H9 (cell line): ENCODE measurements at regions not wholly inside any gene's neighbourhood (a gene's known extent, or its start where the extent isn't known, plus 50 kb on each side); places are given as distances from the start of the nearest gene placed in this dataset.

ENCODE experiments used
- DNase-seq: peaks from one replicate; pipeline ENCODE4 v3.0.0-alpha.2; 2017
- H2AFZ ChIP-seq: one replicate; pipeline ENCODE4 v1.6.1; 2013; ENCODE audit warnings: mild to moderate bottlenecking, low read length, control low read depth, moderate library complexity
- H2AK5ac ChIP-seq: 2 replicates; pipeline ENCODE4 v1.6.1; 2013; ENCODE audit warnings: low read length, control low read depth, mixed read lengths; ENCODE audit not compliant: insufficient read length
- H2BK120ac ChIP-seq: one replicate; pipeline ENCODE4 v1.6.1; 2013; ENCODE audit warnings: low read depth, mild to moderate bottlenecking, low read length, control low read depth, inconsistent platforms; ENCODE audit not compliant: poor library complexity, severe bottlenecking
- H2BK12ac ChIP-seq: 2 replicates; pipeline ENCODE4 v1.6.1; 2013; ENCODE audit warnings: low read length, control low read depth, mixed read lengths, low read depth; ENCODE audit not compliant: insufficient read length
- H2BK15ac ChIP-seq: 2 replicates; pipeline ENCODE4 v1.6.1; 2013; ENCODE audit warnings: low read depth, low read length, control low read depth
- H2BK20ac ChIP-seq: one replicate; pipeline ENCODE4 v1.6.1; 2013; ENCODE audit warnings: low read depth, mild to moderate bottlenecking, low read length, control low read depth, inconsistent platforms; ENCODE audit not compliant: poor library complexity, severe bottlenecking
- H2BK5ac ChIP-seq: 2 replicates; pipeline ENCODE4 v1.6.1; 2013; ENCODE audit warnings: low read length, control low read depth, mixed read lengths; ENCODE audit not compliant: insufficient read length
- H3K14ac ChIP-seq: 2 replicates; pipeline ENCODE4 v1.6.1; 2013; ENCODE audit warnings: low read length, control low read depth; ENCODE audit not compliant: insufficient read depth
- H3K18ac ChIP-seq: 2 replicates; pipeline ENCODE4 v1.6.1; 2013; ENCODE audit warnings: low read depth, mild to moderate bottlenecking, mixed read lengths, low read length, control low read depth; ENCODE audit not compliant: insufficient read length
- H3K23ac ChIP-seq: 2 replicates; pipeline ENCODE4 v1.6.1; 2013; ENCODE audit warnings: low read length, control low read depth, mixed read lengths, low read depth; ENCODE audit not compliant: insufficient read length
- H3K23me2 ChIP-seq: 2 replicates; pipeline ENCODE4 v1.6.1; 2013; ENCODE audit warnings: low read depth, mild to moderate bottlenecking, mixed read lengths, low read length, control low read depth; ENCODE audit not compliant: insufficient read length, poor library complexity, severe bottlenecking
- H3K27ac ChIP-seq: 2 replicates; pipeline ENCODE4 v1.5.1; 2013; ENCODE audit warnings: low read length, control low read depth, mixed read lengths, low read depth; ENCODE audit not compliant: insufficient read length
- H3K27me3 ChIP-seq: 2 replicates; pipeline ENCODE4 v1.6.1; 2013; ENCODE audit warnings: low read length, control low read depth, inconsistent platforms; ENCODE audit not compliant: insufficient read depth
- H3K4ac ChIP-seq: 2 replicates; pipeline ENCODE4 v1.6.1; 2013; ENCODE audit warnings: low read depth, mild to moderate bottlenecking, control low read depth, inconsistent platforms, low read length, moderate library complexity
- H3K4me1 ChIP-seq: 2 replicates; pipeline ENCODE4 v1.6.1; 2013; ENCODE audit warnings: low read length, control low read depth, inconsistent platforms; ENCODE audit not compliant: insufficient read depth
- H3K4me2 ChIP-seq: 2 replicates; pipeline ENCODE4 v1.6.1; 2013; ENCODE audit warnings: low read length, control low read depth, mixed read lengths; ENCODE audit not compliant: insufficient read length, insufficient read depth
- H3K56ac ChIP-seq: 2 replicates; pipeline ENCODE4 v1.6.1; 2013; ENCODE audit warnings: low read depth, mild to moderate bottlenecking, mixed read lengths, low read length, control low read depth; ENCODE audit not compliant: insufficient read length
- H3K79me1 ChIP-seq: 2 replicates; pipeline ENCODE4 v1.6.1; 2013; ENCODE audit warnings: low read depth, mild to moderate bottlenecking, moderate library complexity, low read length, control low read depth, inconsistent platforms; ENCODE audit not compliant: insufficient read depth, poor library complexity, severe bottlenecking
- H3K79me2 ChIP-seq: 2 replicates; pipeline ENCODE4 v1.6.1; 2013; ENCODE audit warnings: low read length, control low read depth, inconsistent platforms; ENCODE audit not compliant: insufficient read depth
- H3K9ac ChIP-seq: 2 replicates; pipeline ENCODE4 v1.6.1; 2013; ENCODE audit warnings: low read length, control low read depth, mixed read lengths; ENCODE audit not compliant: insufficient read length; ENCODE audit errors: extremely low read depth
- H3K9me3 ChIP-seq: one replicate; pipeline ENCODE4 v1.6.1; 2013; ENCODE audit warnings: low read depth, low read length, inconsistent platforms; ENCODE audit not compliant: control insufficient read depth
- H3T11ph ChIP-seq: one replicate; pipeline ENCODE4 v1.6.1; 2013; ENCODE audit warnings: mild to moderate bottlenecking, low read length, control low read depth, inconsistent platforms
- H4K20me1 ChIP-seq: one replicate; pipeline ENCODE4 v1.6.1; 2013; ENCODE audit not compliant: control insufficient read depth, insufficient read length, insufficient read depth
- H4K5ac ChIP-seq: 2 replicates; pipeline ENCODE4 v1.6.1; 2013; ENCODE audit warnings: low read depth, mild to moderate bottlenecking, mixed read lengths, low read length, control low read depth; ENCODE audit not compliant: insufficient read length
- H4K8ac ChIP-seq: replicated peaks from 2 replicates; pipeline ENCODE4 v1.6.1; 2013; ENCODE audit warnings: low read length, control low read depth, mixed read lengths, low read depth; ENCODE audit not compliant: insufficient read length
- H4K91ac ChIP-seq: 2 replicates; pipeline ENCODE4 v1.6.1; 2013; ENCODE audit warnings: low read depth, mild to moderate bottlenecking, moderate library complexity, mixed read lengths, low read length, control low read depth; ENCODE audit not compliant: insufficient read length
- H3K27ac Mint-ChIP-seq, 3 experiments: 2 replicates in 2 of 3; 3 replicates in 1 of 3; pipeline ENCODE4 v1.8.0; 2020 to 2021; ENCODE audit warnings: mixed read lengths in 3 of 3, mild to moderate bottlenecking in 1 of 3, moderate library complexity in 1 of 3
- H3K27me3 Mint-ChIP-seq: 2 replicates; pipeline ENCODE4 v1.8.0; 2021; ENCODE audit warnings: low read depth, mild to moderate bottlenecking, moderate library complexity, mixed read lengths
- H3K36me3 Mint-ChIP-seq, 3 experiments: 2 replicates in 2 of 3; 3 replicates in 1 of 3; pipeline ENCODE4 v1.8.0; 2020 to 2021; ENCODE audit warnings: low read depth in 3 of 3, mixed read lengths in 3 of 3; ENCODE audit not compliant: insufficient read depth in 1 of 3
- H3K4me1 Mint-ChIP-seq, 2 experiments: 2 replicates each; pipeline ENCODE4 v1.8.0; 2020; ENCODE audit warnings: mixed read lengths in 2 of 2
- H3K4me3 Mint-ChIP-seq, 2 experiments: 2 replicates in 1 of 2; 3 replicates in 1 of 2; pipeline ENCODE4 v1.8.0; 2020 to 2021; ENCODE audit warnings: mild to moderate bottlenecking in 2 of 2, mixed read lengths in 2 of 2, moderate library complexity in 1 of 2
- H3K9me3 Mint-ChIP-seq, 2 experiments: 2 replicates in 1 of 2; 3 replicates in 1 of 2; pipeline ENCODE4 v1.8.0; 2020; ENCODE audit warnings: mild to moderate bottlenecking in 2 of 2, mixed read lengths in 2 of 2, moderate library complexity in 1 of 2
- WGBS: extraction: QIAGEN DNeasy Blood & Tissue Kit; methylation state at CpG from one replicate; pipeline ENCODE4 v1.1.7; 2013; ENCODE audit warnings: missing lambda C conversion rate, low lambda C conversion rate, mixed read lengths; ENCODE audit not compliant: insufficient read length; ENCODE audit errors: extremely low coverage; 5-methylcytosine and 5-hydroxymethylcytosine counted together
- TF ChIP-seq, protein P1 (sequence below): fragments of 200-600 bp; sonication (generic); conservative IDR thresholded peaks from 3 replicates; pipeline ENCODE4 v1.8.0; 2021; ENCODE audit warnings: antibody characterized with exemption, mild to moderate bottlenecking

DNA sequence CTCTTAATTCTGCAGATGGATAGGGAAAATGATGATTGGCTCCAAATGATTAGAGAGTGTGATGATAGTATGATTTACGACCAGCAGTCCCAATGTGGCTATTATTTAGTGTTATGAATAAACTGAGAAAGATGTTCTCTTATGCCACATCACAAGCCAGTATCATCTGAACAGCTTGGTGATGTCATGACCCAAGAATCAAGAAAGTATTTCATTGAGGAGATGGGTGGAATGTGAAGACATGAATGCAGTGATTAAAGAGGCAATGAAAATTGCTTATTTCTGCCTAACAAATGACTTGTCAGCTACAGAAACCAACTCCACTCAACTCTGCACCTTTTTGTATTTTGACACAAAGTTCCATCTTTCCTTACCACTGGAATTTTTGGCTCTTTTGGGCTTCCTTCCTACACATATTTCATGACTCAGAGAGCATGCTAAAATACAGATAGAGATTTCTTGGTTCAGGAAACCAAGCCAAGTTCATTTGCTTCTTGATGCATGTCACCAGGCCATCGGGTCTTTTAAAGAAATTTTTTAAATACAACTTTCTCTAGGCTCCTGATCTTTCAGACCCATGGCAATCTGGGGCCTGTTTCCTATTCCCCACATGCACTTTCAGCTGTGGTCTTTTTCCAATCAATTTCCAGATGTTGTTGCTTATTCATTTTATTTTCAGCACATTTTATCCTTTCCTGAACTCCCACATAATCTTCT is 174.2 kb downstream of the HHIP start:
- Histone ChIP-seq H2AK5ac (no peak overlapping the region), H4K91ac (no peak overlapping the region), H4K20me1 (no peaks in the 10 kb centered on the region), H3K9ac (no peak overlapping the region), H3K4ac (no peak overlapping the region), H3K56ac (no peak overlapping the region), H3K4me1 (no peaks in the 10 kb centered on the region), H3K79me2 (no peaks in the 10 kb centered on the region), H2BK12ac (no peak overlapping the region), H3K4me2 (no peak overlapping the region), H3K14ac (no peak overlapping the region), H3K18ac (no peak overlapping the region), H4K5ac (no peak overlapping the region), H3K79me1 (no peaks in the 10 kb centered on the region), H3K23me2 (no peaks in the 10 kb centered on the region), H3K9me3 (no peaks in the 10 kb centered on the region), H2BK120ac (no peak overlapping the region), H3K27ac (no peak overlapping the region), H2BK20ac (no peak overlapping the region), H4K8ac (no peak overlapping the region), H3T11ph (no peak overlapping the region), H3K27me3 (no peaks in the 10 kb centered on the region), H2AFZ (no peak overlapping the region), H2BK5ac (no peak overlapping the region), H2BK15ac (no peak overlapping the region), H3K23ac (no peak overlapping the region)
- H3K27me3 Mint-ChIP-seq = no peaks in the 10 kb centered on the region
- no peak overlapping the region for H3K4me3 Mint-ChIP-seq
- peaks cover 0 to 2% of the 10 kb centered on the region in 2 experiments; a peak in 2 of 4 replicates for H3K4me1 Mint-ChIP-seq
- no peak for DNase-seq
- no peaks in the 10 kb centered on the region; a peak in 1 of 5 replicates for H3K9me3 Mint-ChIP-seq
- no CpG with 5 or more reads among the region's 2 CpGs for WGBS
- H3K27ac Mint-ChIP-seq = peak overlapping the region in 1 of 3 experiments; percentile 3; a peak in 1 of 7 replicates
- TF ChIP-seq, protein P1, sequence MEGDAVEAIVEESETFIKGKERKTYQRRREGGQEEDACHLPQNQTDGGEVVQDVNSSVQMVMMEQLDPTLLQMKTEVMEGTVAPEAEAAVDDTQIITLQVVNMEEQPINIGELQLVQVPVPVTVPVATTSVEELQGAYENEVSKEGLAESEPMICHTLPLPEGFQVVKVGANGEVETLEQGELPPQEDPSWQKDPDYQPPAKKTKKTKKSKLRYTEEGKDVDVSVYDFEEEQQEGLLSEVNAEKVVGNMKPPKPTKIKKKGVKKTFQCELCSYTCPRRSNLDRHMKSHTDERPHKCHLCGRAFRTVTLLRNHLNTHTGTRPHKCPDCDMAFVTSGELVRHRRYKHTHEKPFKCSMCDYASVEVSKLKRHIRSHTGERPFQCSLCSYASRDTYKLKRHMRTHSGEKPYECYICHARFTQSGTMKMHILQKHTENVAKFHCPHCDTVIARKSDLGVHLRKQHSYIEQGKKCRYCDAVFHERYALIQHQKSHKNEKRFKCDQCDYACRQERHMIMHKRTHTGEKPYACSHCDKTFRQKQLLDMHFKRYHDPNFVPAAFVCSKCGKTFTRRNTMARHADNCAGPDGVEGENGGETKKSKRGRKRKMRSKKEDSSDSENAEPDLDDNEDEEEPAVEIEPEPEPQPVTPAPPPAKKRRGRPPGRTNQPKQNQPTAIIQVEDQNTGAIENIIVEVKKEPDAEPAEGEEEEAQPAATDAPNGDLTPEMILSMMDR = no peak
- H3K36me3 Mint-ChIP-seq = peaks cover 0 to 2% (median 0%) of the 10 kb centered on the region in 3 experiments; a peak in 1 of 7 replicates
